K562 (cell line): ENCODE measurements at regions not wholly inside any gene's neighbourhood (a gene's known extent, or its start where the extent isn't known, plus 50 kb on each side); places are given as distances from the start of the nearest gene placed in this dataset.

Experiments used
- IFI16 ChIP-seq: fragments of 250-450 bp; sonication (Bioruptor Pico); IDR thresholded peaks from 2 replicates; pipeline ENCODE4 v2.1.2; 2022; ENCODE audit warnings: mild to moderate bottlenecking, inconsistent platforms
- JUN ChIP-seq, 2 experiments: sonication (generic) in 1 of 2; formaldehyde crosslinking in 1 of 2; IDR thresholded peaks; 2 replicates each; pipeline versions ENCODE4 v1.6.1 to v1.8.0; 2012 to 2022; ENCODE audit warnings: borderline replicate concordance in 2 of 2, mild to moderate bottlenecking in 2 of 2, improper control_type of control experiment in 1 of 2, low read depth in 1 of 2, low read length in 1 of 2, missing genetic modification reagents in 1 of 2
- LCOR ChIP-seq: sonication (generic); formaldehyde crosslinking; IDR thresholded peaks from 2 replicates; pipeline ENCODE4 v1.8.0; 2022; ENCODE audit warnings: mild to moderate bottlenecking, missing genetic modification reagents
- NCOA2 ChIP-seq, 2 experiments: fragments of 450-650 bp; IDR thresholded peaks; 2 replicates each; pipeline ENCODE4 v1.6.1; 2018; ENCODE audit warnings: mild to moderate bottlenecking in 2 of 2, moderate library complexity in 1 of 2; ENCODE audit not compliant: partially characterized antibody in 2 of 2
- NFE2 ChIP-seq: IDR thresholded peaks from 2 replicates; pipeline ENCODE4 v1.6.1; 2014; ENCODE audit warnings: antibody characterized with exemption, low read depth
- RBM15 ChIP-seq: fragments of 200-400 bp; formaldehyde crosslinking; IDR thresholded peaks from 2 replicates; pipeline ENCODE4 v1.6.1; 2018; ENCODE audit warnings: mild to moderate bottlenecking, low read length, moderate library complexity; ENCODE audit not compliant: insufficient read depth
- TARDBP ChIP-seq: fragments of 450-650 bp; IDR thresholded peaks from 2 replicates; pipeline ENCODE4 v1.6.1; 2016
- TF ChIP-seq, protein P1 (sequence below): fragments of 450-650 bp; IDR thresholded peaks from 2 replicates; pipeline ENCODE4 v1.6.1; 2016; ENCODE audit warnings: mild to moderate bottlenecking, moderate library complexity
- TF ChIP-seq, protein P2 (sequence below): fragments of 450-650 bp; formaldehyde crosslinking; IDR thresholded peaks from 2 replicates; pipeline ENCODE4 v1.4.0; 2020; ENCODE audit warnings: mild to moderate bottlenecking, moderate library complexity
- TF ChIP-seq, protein P3 (sequence below), 2 experiments: fragments of 250-450 bp in 1 of 2; fragments of 450-650 bp in 1 of 2; sonication (Bioruptor Pico) in 1 of 2; IDR thresholded peaks; 2 replicates each; pipeline versions ENCODE4 v1.6.1 to v1.8.0; 2016 to 2021; ENCODE audit warnings: mild to moderate bottlenecking in 2 of 2, moderate library complexity in 2 of 2, missing compliant biosample characterization in 1 of 2, missing genetic modification characterization in 1 of 2
- TF ChIP-seq, protein P4 (sequence below): IDR thresholded peaks from 2 replicates; pipeline ENCODE4 v1.6.1; 2012; ENCODE audit warnings: low read depth, low read length, improper control_type of control experiment, borderline replicate concordance

DNA sequence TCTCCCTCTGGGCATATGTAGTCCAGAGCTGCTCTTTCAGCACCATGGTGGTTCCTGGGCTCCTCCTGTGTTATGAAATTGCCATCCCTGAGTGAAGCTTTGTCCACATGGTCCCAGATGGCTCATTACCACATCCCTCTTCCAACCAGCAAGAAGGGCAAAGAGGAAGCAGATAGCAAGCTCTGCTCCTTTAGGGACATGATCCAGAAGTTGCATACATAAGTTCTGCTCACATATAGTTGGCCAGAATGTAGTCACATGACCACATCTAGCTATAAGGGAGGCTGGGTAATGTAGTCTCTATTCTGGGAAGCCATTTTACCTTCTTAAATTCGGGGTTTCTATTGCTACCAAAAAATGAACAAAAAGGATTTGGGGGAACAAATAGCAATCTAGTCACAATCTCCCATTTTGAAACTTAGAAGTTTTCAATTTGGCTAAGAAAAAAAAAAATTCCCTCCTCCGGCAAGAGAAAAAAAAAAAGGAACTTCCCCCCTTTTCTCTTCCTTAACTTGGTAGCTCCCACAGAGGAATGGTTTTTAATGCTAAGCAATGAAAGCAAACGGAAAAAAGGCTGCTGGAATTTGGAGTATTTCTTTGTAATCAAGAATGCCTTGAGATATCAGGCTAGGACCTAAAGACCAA, 88.2 kb upstream of the USP9X start (continued):
- TF ChIP-seq, protein P1, sequence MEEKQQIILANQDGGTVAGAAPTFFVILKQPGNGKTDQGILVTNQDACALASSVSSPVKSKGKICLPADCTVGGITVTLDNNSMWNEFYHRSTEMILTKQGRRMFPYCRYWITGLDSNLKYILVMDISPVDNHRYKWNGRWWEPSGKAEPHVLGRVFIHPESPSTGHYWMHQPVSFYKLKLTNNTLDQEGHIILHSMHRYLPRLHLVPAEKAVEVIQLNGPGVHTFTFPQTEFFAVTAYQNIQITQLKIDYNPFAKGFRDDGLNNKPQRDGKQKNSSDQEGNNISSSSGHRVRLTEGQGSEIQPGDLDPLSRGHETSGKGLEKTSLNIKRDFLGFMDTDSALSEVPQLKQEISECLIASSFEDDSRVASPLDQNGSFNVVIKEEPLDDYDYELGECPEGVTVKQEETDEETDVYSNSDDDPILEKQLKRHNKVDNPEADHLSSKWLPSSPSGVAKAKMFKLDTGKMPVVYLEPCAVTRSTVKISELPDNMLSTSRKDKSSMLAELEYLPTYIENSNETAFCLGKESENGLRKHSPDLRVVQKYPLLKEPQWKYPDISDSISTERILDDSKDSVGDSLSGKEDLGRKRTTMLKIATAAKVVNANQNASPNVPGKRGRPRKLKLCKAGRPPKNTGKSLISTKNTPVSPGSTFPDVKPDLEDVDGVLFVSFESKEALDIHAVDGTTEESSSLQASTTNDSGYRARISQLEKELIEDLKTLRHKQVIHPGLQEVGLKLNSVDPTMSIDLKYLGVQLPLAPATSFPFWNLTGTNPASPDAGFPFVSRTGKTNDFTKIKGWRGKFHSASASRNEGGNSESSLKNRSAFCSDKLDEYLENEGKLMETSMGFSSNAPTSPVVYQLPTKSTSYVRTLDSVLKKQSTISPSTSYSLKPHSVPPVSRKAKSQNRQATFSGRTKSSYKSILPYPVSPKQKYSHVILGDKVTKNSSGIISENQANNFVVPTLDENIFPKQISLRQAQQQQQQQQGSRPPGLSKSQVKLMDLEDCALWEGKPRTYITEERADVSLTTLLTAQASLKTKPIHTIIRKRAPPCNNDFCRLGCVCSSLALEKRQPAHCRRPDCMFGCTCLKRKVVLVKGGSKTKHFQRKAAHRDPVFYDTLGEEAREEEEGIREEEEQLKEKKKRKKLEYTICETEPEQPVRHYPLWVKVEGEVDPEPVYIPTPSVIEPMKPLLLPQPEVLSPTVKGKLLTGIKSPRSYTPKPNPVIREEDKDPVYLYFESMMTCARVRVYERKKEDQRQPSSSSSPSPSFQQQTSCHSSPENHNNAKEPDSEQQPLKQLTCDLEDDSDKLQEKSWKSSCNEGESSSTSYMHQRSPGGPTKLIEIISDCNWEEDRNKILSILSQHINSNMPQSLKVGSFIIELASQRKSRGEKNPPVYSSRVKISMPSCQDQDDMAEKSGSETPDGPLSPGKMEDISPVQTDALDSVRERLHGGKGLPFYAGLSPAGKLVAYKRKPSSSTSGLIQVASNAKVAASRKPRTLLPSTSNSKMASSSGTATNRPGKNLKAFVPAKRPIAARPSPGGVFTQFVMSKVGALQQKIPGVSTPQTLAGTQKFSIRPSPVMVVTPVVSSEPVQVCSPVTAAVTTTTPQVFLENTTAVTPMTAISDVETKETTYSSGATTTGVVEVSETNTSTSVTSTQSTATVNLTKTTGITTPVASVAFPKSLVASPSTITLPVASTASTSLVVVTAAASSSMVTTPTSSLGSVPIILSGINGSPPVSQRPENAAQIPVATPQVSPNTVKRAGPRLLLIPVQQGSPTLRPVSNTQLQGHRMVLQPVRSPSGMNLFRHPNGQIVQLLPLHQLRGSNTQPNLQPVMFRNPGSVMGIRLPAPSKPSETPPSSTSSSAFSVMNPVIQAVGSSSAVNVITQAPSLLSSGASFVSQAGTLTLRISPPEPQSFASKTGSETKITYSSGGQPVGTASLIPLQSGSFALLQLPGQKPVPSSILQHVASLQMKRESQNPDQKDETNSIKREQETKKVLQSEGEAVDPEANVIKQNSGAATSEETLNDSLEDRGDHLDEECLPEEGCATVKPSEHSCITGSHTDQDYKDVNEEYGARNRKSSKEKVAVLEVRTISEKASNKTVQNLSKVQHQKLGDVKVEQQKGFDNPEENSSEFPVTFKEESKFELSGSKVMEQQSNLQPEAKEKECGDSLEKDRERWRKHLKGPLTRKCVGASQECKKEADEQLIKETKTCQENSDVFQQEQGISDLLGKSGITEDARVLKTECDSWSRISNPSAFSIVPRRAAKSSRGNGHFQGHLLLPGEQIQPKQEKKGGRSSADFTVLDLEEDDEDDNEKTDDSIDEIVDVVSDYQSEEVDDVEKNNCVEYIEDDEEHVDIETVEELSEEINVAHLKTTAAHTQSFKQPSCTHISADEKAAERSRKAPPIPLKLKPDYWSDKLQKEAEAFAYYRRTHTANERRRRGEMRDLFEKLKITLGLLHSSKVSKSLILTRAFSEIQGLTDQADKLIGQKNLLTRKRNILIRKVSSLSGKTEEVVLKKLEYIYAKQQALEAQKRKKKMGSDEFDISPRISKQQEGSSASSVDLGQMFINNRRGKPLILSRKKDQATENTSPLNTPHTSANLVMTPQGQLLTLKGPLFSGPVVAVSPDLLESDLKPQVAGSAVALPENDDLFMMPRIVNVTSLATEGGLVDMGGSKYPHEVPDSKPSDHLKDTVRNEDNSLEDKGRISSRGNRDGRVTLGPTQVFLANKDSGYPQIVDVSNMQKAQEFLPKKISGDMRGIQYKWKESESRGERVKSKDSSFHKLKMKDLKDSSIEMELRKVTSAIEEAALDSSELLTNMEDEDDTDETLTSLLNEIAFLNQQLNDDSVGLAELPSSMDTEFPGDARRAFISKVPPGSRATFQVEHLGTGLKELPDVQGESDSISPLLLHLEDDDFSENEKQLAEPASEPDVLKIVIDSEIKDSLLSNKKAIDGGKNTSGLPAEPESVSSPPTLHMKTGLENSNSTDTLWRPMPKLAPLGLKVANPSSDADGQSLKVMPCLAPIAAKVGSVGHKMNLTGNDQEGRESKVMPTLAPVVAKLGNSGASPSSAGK = no peak
- TF ChIP-seq IFI16 (no peak), TARDBP (no peak), JUN (IDR thresholded peaks at IDR 0.05; ENCODE audit: borderline replicate concordance, low read depth, low read length) (no peak), JUN (CRISPR knock-in tag; IDR thresholded peaks at IDR 0.05; ENCODE audit: borderline replicate concordance) (no peak), RBM15 (no peak), NFE2 (no peak), NCOA2 (IDR thresholded peaks at IDR 0.05; ENCODE audit: partially characterized antibody in 2 of 2) (no peak), LCOR (CRISPR knock-in tag) (no peak)
- TF ChIP-seq, protein P2, sequence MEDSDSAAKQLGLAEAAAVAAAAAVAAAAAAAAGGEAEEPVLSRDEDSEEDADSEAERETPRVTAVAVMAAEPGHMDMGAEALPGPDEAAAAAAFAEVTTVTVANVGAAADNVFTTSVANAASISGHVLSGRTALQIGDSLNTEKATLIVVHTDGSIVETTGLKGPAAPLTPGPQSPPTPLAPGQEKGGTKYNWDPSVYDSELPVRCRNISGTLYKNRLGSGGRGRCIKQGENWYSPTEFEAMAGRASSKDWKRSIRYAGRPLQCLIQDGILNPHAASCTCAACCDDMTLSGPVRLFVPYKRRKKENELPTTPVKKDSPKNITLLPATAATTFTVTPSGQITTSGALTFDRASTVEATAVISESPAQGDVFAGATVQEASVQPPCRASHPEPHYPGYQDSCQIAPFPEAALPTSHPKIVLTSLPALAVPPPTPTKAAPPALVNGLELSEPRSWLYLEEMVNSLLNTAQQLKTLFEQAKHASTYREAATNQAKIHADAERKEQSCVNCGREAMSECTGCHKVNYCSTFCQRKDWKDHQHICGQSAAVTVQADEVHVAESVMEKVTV (CRISPR knock-in tag) = no peak
- TF ChIP-seq, protein P3, sequence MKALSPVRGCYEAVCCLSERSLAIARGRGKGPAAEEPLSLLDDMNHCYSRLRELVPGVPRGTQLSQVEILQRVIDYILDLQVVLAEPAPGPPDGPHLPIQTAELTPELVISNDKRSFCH (CRISPR knock-in tag; IDR thresholded peaks at IDR 0.05) = no peak
- TF ChIP-seq, protein P3 (tag; IDR thresholded peaks at IDR 0.05) = no peak
- TF ChIP-seq, protein P4, sequence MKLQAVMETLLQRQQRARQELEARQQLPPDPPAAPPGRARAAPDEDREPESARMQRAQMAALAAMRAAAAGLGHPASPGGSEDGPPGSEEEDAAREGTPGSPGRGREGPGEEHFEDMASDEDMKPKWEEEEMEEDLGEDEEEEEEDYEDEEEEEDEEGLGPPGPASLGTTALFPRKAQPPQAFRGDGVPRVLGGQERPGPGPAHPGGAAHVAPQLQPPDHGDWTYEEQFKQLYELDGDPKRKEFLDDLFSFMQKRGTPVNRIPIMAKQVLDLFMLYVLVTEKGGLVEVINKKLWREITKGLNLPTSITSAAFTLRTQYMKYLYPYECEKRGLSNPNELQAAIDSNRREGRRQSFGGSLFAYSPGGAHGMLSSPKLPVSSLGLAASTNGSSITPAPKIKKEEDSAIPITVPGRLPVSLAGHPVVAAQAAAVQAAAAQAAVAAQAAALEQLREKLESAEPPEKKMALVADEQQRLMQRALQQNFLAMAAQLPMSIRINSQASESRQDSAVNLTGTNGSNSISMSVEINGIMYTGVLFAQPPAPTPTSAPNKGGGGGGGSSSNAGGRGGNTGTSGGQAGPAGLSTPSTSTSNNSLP = no peak
